ENCODE measurements at regions not wholly inside any gene's neighbourhood (a gene's known extent, or its start where the extent isn't known, plus 50 kb on each side); places are given as distances from the start of the nearest gene placed in this dataset.

GRCh38 chr15:70556779-70557178 is 206.6 kb downstream of the UACA start:
- no peak for DNase-seq (ENCODE audit: low read depth in 1 of 2, low spot score in 1 of 2)

DNA sequence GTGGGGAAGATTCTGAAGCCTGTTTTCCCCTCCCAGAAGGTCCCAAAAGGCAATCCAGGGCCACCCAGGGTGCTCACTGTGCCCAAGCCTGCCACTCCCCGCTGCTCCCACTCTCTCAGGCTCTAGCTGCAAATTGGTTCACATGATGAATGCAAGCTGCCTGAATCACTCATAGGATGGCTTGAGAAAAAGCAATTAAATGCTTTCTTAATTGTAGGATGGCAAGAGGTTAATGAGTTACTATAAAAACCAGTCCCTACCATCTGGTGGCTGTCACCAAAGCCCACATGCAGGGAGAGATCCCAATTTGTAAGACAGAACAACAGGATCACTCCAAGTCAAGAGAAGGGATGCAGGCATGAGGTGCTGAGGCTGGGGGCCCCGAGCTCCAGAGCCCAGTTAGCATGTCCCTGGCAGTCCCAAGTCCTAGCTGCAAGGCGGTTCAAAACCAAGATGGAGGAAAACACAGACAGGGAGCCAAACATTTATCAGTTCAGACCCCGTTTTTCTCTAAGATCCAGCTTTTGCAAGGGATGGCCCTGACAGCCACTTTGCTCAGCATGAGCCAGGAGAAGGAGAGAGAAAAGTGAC is 207.1 kb downstream of the UACA start:
- no peak for DNase-seq (ENCODE audit: low read depth in 1 of 2, low spot score in 1 of 2)

GRCh38 chr15:70555713-70556112 is 207.6 kb downstream of the UACA start:
- no peak for DNase-seq (ENCODE audit: low read depth in 1 of 2, low spot score in 1 of 2)

DNA sequence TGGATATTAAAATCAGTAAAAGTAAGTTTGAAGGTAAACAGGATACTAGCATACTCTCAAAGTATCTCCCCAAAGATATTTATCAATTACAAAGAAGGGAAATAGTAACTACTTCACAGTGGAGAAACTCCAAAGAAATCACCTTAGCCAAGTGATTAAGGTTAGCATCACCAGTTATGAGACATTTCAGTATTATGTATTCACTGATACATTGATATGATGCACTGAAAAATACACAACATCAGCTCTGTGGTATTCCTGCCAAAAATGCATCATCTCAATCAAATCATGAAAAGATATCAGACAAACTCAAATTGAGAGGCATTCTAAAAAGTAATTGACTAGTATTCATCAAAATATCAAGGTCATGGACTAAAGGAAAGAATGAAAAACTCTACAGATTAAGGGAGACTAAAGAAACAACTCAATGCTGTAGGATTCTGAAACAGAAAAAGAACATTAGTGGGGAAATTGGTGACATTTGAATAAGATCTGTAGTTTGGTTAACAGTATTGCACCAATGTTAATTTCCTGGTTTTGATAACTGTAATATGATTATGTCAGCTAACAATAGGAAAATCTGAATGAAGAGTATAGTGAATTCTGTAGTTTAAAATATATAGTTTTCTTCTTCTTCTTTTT is 215.4 kb downstream of the UACA start:
- DNase-seq (ENCODE audit: low read depth in 1 of 2, low spot score in 1 of 2): no peak

DNA sequence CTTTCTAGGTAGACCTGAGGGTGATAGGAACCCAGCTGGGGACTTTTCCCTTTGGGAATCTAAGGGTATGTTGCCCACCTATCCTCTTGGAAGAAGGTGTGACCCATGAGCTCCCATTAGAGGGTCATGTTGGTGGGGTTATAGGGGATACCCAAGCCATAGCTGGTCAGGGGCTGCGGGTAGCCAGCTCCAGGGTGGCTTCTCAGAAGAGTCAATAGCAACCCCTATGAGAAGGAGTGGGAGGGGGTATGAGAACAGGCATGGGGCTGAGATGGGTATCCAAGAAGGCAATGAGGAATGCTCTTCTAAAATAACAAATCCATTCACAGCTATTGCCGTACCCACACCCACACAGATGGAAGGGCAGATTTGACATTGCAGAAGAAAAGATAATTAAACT is 217.8 kb downstream of the UACA start:
- no peak for DNase-seq (ENCODE audit: low read depth in 1 of 2, low spot score in 1 of 2)

DNA sequence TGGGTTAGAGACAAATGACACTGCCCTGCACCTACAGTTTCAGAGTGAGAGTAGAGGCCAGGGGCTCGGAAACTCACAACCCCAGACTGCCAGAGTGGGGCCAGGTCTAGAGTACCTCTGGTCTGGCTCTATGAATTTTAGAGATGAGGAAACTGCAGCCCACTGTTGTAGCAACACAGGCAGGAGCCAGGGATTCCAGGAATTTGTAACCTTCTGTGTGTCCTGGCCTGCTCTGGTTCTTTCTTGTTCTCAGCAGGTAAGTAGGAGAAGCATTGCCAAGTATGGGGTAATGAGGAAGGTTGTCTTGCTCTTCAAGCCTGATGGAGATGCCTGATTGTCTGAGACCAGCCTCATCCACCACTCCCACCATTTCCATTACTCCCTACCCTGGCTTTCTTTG is 221.8 kb downstream of the UACA start:
- DNase-seq (ENCODE audit: low read depth in 1 of 2, low spot score in 1 of 2): no peak

GRCh38 chr15:70539912-70540530 is 223.3 kb downstream of the UACA start:
- DNase-seq (ENCODE audit: low read depth in 1 of 2, low spot score in 1 of 2): no peak

DNA sequence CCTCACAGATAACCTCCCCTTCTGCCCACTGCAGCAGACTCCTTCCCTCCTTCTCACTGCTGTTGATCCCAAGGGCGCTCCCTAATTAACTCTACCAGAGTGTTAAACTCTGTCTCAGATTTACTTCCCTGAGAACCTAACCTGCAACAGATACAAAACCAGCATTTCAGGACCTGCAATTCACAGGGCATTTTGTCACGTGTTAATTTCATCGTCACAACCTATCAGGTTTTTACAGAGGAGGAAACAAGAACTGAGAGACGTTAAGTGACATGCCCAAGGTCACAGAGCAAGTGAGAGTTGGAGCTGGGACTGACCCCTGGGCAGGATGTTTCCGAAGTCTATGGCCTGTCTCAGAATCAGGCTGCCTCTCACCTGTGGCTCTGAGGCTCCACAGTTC is 223.9 kb downstream of the UACA start:
- no peak for DNase-seq (ENCODE audit: low read depth in 1 of 2, low spot score in 1 of 2)

GRCh38 chr15:70538278-70538677 is 225.1 kb downstream of the UACA start:
- no peak for DNase-seq (ENCODE audit: low read depth in 1 of 2, low spot score in 1 of 2)

DNA sequence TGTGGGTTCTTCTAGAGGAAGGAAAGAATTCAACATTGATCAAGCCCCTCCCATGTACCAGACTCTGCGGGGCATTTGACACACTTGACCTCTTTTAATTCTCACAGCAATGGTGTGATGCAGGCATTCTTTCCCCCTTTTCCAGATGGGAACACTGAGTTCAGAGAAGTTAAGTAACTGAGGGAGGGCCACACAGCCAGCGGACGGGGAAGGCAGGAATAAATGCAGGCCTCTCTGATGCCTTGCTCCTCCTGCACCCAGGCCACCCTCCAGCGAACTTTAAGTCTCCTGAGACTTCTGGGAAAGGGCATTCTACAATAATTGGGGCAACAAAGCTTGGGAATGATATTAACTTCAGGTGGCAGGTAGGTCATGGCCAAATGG is 227.4 kb downstream of the UACA start:
- no peak for DNase-seq (ENCODE audit: low read depth in 1 of 2, low spot score in 1 of 2)

DNA sequence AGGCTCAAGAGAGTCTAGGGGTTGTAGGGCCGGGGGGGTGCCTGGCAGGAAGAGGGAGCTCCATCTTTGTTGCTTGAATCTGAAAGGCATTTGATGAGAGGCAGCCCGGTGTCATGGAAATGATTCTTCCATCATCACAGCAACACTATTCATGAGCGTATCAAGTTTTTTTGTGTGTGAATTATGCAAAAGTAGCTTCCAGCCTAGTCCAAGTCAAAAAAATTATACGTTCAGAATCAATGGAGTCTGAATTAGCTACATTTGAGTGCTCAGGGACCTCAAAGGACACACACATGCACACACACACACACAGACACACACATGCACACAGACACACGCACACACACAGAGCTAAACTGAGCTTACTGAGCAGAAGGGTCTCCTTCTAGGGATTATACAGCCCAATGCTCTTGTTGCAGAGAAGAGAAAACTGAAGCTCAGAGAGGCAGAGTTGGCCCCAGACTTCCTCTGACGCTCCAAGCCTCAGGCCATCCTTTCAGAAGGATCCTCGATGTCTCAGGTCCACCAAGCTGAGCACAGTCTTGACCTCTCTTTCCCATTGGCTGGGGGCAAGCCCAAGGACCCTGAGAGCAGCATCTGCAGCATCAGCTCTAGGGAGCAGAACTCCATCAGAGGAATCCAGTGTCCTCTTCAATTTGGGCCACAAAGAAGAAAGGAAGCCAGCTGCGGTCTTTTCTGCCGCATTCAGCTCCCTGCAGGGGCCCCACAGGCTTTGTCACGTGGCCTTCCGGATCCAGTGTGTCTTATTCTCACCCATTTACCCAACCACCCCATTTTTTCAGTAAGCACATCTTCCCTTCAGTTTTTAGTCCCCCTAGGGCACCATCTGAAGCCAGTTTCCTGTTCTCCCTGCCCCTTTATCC is 228.0 kb downstream of the UACA start:
- DNase-seq (ENCODE audit: low read depth in 1 of 2, low spot score in 1 of 2): peak; percentile 18 to 25

DNA sequence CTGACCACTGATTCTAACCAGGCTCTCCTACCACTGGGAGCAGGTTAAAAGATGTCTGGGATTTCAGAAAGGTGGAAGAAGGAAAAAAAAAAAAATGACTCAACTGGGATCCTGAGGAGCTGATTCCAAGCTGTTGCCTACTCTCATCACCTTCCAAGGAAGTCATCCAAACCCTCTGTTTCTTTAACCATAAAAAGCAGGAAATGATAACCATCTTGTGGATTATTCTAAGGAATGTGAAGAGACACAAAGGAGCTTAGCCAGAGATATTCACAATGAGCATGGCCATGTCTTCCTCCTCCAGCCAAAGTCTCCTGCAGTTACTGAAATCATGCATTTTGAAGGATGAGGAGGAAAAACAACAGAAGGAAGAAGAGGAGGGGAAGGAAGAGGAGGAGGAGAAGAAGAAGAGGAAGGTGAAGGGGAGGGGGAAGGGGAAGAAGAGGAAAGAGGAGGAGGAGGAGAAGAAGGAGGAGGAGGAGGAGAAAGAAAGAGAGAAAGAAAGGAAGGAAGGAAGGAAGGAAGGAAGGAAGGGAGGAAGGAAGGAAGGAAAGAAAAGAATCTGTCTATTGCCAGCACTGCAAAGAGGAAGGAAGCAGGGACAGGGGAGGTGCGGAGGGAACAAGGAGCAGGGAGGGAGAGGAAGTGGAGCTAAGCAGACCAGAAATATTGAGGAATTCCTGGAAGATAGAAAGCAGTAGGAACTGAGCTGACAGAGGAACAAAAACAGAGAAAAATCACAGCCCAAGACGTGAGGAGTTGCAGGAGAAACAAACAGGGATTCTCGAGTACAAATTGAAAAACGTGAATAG is 229.2 kb downstream of the UACA start:
- no peak for DNase-seq (ENCODE audit: low read depth in 1 of 2, low spot score in 1 of 2)

DNA sequence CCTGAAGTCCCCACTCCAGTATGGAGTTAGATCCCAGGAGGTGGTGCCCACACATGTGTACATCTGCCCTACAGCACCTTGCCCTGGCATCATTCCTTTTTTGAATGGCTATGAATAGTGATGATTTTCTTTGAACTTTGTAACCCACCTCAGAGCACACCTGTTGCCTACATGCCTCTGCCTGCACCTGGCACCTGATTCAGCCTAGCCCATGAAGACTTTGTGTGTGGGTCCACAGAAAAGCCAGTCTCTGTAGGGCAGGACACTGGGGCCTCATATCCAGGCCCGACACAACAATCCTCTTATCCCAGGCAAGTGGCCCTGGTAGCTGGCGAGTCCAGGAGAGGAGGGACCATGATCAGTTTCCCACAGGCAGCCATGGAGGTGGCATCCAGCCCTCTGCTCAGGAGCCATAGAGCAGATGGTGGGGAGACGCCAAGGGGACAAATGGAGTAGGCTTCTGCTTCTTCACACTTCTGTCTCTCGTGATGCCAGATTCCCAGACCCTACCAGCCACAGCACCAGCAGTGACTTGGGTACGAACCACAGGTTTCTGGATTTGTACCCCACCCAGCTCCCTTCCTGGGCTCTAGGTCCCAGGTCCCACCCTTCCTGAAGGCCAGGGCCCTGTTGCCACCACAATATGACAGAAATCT is 230.7 kb downstream of the UACA start:
- DNase-seq (ENCODE audit: low read depth in 1 of 2, low spot score in 1 of 2): no peak

- DNase-seq (ENCODE audit: low read depth in 1 of 2, low spot score in 1 of 2): no peak
These were observed 231.8 kb downstream of the UACA start for GRCh38 chr15:70531576-70531975.

GRCh38 chr15:70530906-70531305 is 232.5 kb downstream of the UACA start:
- no peak for DNase-seq (ENCODE audit: low read depth in 1 of 2, low spot score in 1 of 2)

DNA sequence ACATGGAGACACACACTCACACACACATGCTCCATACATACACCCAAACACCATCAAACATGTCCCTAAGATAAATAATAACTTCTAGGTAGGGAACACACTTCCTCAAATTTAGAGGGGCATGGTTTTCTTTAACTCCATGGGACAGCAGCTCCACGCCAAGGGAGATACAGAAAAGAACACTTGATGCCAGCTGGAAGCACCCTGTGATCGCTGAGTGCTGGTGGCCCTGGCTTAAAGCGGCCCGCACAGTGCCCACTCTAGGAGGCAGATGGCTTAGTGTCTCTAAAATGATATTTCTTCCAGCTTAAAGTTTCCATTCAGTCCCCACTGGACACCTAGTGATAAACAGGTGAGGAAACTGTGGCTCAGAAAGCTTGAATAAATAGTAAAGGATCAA is 232.9 kb downstream of the UACA start:
- no peak for DNase-seq (ENCODE audit: low read depth in 1 of 2, low spot score in 1 of 2)

- DNase-seq (ENCODE audit: low read depth in 1 of 2, low spot score in 1 of 2): no peak
These were observed 233.3 kb downstream of the UACA start for GRCh38 chr15:70530017-70530499.

GRCh38 chr15:70528816-70529215 is 234.5 kb downstream of the UACA start:
- no peak for DNase-seq (ENCODE audit: low read depth in 1 of 2, low spot score in 1 of 2)

DNA sequence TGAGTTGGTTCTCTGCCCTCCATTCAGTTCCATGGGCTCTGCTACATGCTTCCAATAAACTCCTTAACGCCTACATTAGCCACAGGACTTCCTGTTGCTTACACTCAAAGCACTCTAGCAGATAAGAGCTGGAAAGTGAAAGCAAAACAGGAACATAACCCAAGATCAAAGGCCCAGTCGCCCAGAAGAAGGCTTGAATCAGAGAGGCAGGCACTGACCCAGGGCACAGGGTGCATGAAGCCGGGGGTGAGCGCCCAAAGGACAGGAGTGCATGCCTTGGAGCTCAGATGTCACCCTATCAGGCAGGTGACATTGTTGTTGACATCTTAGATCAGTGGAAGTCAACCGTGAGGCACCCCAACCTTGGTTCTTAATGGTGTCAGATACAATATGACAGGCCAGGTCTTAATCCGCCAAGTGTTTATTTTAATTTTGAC is 235.1 kb downstream of the UACA start:
- DNase-seq (ENCODE audit: low read depth in 1 of 2, low spot score in 1 of 2): peak in 1 of 2 donors; percentile 22

GRCh38 chr15:70526974-70527325 is 236.4 kb downstream of the UACA start:
- DNase-seq (ENCODE audit: low read depth in 1 of 2, low spot score in 1 of 2): no peak
